ENCODE measurements at regions not wholly inside any gene's neighbourhood (a gene's known extent, or its start where the extent isn't known, plus 50 kb on each side); places are given as distances from the start of the nearest gene placed in this dataset.

GRCh38 chr3:40639006-40639405, 114.2 kb downstream of the ZNF621 start:
- TF ChIP-seq POLR2AphosphoS5 (IDR thresholded peaks at IDR 0.05; ENCODE audit: insufficient read depth in 1 of 2, low read depth in 1 of 2) (no peak), POLR2A (IDR thresholded peaks at IDR 0.05) (no peak), CTCF (IDR thresholded peaks at IDR 0.05) (no peak)
